ENCODE measurements at regions not wholly inside any gene's neighbourhood (a gene's known extent, or its start where the extent isn't known, plus 50 kb on each side); places are given as distances from the start of the nearest gene placed in this dataset.

DNA sequence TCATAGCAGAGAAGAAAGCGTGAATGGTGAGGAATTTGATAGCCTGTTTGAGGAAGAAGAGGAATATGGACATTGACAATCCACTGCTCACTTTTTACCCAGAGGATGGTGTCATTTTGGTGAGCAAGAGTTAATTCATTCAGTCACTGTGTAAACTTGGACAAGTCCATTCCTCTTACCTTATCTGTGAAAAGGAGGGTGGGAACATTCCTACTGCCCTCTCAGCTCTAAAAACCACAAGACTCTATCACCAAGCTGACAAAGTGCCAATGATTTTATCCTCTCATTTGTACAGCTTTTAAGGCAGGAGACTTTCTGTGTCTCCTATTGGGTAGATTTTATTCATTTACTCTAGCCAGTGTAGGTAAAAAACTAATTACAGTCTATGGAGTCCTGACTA lies 103.8 kb downstream of the LUZP4 start:
- TF ChIP-seq CTCF (IDR thresholded peaks at IDR 0.05), result no peak
- no peak for TF ChIP-seq POLR2A (IDR thresholded peaks at IDR 0.05)
